ENCODE measurements at regions not wholly inside any gene's neighbourhood (a gene's known extent, or its start where the extent isn't known, plus 50 kb on each side); places are given as distances from the start of the nearest gene placed in this dataset.
"Not testable (repeated sequence)": the region's sequence is repeated elsewhere in the genome, so short reads cannot be mapped to it uniquely, and the experiment has no call there.

- no peak for TF ChIP-seq CTCF (IDR thresholded peaks at IDR 0.05; ENCODE audit: insufficient read depth, low read depth, low read length)
- no peak overlapping the region for H3K4me3 ChIP-seq (ENCODE audit: low read depth, low read length)
- DNase-seq (ENCODE audit: low read depth) = no peak
These were observed 216.9 kb upstream of the FBXL7 start for GRCh38 chr5:15283076-15283475.

DNA sequence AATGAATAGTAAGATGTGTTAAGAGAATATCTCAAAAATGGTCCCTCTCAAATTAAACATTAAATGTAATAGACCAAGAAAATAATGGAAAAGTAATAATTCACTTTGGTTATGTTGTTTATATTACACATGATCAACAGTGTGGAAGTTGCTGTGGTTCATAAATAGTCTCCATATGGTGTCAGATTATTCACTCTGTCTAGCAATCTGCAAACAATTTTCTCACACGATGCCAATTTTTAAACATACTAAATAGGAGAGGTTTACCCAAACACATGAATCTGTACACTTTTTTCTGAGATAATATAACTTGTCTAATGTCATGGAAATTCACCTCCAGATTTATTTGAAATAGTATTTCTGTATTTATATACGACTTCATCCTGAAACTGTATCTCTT lies 217.4 kb upstream of the FBXL7 start:
- DNase-seq (ENCODE audit: low read depth) = no peak
- no peak overlapping the region for H3K4me3 ChIP-seq (ENCODE audit: low read depth, low read length)
- TF ChIP-seq CTCF (IDR thresholded peaks at IDR 0.05; ENCODE audit: insufficient read depth, low read depth, low read length) = no peak

DNA sequence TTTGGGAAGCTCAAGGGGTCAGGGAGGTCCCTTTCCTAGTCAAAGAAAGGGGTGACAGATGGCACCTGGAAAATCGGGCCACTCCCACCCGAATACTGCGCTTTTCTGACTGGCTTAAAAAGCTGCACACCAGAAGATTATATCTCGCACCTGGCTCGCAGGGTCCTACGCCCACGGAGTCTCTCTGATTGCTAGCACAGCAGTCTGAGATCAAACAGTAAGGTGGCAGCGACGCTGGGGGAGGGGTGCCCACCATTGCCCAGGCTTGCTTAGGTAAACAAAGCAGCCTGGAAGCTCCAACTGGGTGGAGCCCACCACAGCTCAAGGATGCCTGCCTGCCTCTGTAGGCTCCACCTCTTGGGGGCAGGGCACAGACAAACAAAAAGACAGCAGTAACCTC lies 228.4 kb upstream of the FBXL7 start:
- not testable (repeated sequence) for H3K4me3 ChIP-seq (ENCODE audit: low read depth, low read length); DNase-seq (ENCODE audit: low read depth)

DNA sequence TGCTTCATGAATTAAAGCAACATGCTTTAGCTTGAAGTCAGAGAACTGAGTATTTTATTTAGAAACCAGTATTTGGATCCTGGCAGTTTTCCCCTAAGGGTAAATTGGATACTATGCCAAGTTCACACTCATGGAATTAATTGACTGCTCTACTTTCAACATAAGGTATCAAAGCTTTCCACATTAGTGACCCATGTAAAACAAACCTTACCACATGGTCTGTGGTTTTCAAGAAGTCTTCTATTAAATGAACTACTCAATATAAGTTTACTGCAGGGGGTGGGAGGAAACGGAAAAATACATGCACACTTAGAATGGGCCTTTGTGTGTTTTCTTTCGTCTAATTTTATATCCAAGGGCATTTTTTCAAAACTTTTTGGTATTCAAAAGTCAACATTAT lies 232.0 kb upstream of the FBXL7 start:
- DNase-seq (ENCODE audit: low read depth) = no peak
- no peak overlapping the region for H3K4me3 ChIP-seq (ENCODE audit: low read depth, low read length)
- TF ChIP-seq CTCF (IDR thresholded peaks at IDR 0.05; ENCODE audit: insufficient read depth, low read depth, low read length) = no peak

DNA sequence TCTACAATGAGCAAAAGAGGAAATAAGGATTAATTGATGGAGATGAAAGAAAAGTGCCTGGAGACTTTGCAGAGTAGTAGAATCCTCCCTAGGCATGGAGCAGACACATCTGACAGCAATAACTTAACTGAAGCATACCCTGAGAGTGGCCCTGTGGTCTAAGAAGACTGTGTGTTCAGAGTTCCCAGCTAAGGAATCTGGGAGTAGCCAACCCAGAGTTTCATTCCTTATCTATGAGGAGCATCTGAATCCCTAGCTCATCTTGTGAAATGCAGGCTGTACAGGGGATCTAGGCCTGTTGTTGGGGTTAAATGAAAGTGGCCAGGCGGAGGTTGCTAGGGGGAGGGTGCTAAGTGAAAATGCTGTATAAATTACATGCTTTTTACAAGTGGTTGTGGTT lies 233.1 kb upstream of the FBXL7 start:
- DNase-seq (ENCODE audit: low read depth) = no peak
- no peak overlapping the region for H3K4me3 ChIP-seq (ENCODE audit: low read depth, low read length)
- TF ChIP-seq CTCF (IDR thresholded peaks at IDR 0.05; ENCODE audit: insufficient read depth, low read depth, low read length) = no peak

DNA sequence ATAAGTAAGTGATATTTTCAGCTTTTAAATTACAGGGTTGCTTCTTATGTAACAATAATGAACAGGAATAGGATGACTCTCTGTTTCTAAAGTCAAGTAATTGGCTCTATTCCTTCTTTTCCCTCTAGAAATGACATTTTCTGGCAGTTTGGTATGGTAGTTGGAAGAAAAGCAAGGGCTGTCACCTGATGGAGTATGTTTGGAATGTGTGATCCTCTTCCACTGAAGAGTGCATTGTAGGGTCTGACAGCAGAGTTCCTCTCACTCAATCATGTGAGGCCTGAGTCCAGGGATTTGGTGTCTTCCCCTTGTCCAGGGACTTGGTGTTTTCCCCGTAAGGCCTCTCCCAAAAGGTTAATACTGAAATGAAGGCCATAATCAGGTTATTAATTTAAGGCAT lies 233.8 kb upstream of the FBXL7 start:
- no peak for DNase-seq (ENCODE audit: low read depth)
- H3K4me3 ChIP-seq (ENCODE audit: low read depth, low read length) = no peak overlapping the region
- no peak for TF ChIP-seq CTCF (IDR thresholded peaks at IDR 0.05; ENCODE audit: insufficient read depth, low read depth, low read length)

DNA sequence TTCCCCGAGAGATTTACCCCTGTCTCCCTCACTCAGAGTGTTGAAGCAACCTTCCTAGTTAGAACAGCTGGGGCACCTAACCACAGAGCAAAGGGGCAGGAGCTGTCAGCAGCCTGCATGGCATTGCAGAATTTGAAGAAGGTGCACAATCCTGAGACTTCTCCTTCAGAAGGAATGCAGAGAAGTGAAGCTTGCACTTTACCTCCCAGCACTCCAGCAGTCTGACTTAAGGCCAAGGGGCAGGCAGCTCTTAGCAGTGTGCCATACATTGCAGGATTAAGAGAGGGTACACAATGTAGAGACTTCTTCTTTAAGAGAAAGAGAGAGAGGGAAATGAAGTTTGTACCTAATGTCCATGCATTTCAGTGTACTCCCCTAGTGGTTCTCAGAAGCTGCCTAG lies 236.0 kb upstream of the FBXL7 start:
- no peak for DNase-seq (ENCODE audit: low read depth)
- no peak for TF ChIP-seq CTCF (IDR thresholded peaks at IDR 0.05; ENCODE audit: insufficient read depth, low read depth, low read length)
- no peak overlapping the region for H3K4me3 ChIP-seq (ENCODE audit: low read depth, low read length)

DNA sequence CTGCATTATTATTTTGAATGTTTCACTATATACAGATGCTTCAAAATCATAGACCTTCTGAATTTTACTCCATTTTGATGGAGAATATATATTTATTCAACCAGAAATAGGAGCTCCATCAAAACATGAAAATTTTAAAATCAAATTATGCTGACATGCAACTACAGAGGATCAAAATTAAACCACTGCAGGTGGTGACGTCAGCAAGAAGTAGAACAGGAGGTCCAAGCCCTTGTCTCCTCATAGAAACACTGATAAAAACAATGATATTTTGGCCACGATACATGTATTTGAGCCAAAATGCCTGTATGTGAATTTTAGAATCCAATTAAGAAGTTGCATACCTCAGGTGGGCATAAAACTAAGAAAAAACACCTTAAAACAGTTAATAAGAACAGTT lies 236.6 kb upstream of the FBXL7 start:
- DNase-seq (ENCODE audit: low read depth) = no peak
- no peak overlapping the region for H3K4me3 ChIP-seq (ENCODE audit: low read depth, low read length)

More for the DNA sequence above, 236.6 kb upstream of the FBXL7 start:
- TF ChIP-seq CTCF (IDR thresholded peaks at IDR 0.05; ENCODE audit: insufficient read depth, low read depth, low read length) = no peak

Data from fibroblast of villous mesenchyme (primary cell).